Sigmoid colon (tissue), 6 donors: ENCODE measurements at regions not wholly inside any gene's neighbourhood (a gene's known extent, or its start where the extent isn't known, plus 50 kb on each side); places are given as distances from the start of the nearest gene placed in this dataset.

Source experiments
- DNase-seq: peaks from one replicate; pipeline ENCODE4 v3.0.0-alpha.2; 2019
- H3K27ac ChIP-seq, 4 donors: fragments of 200-600 bp; sonication (generic); one replicate each; pipeline ENCODE4 v1.5.1; 2016 to 2019; ENCODE audit warnings: mild to moderate bottlenecking in 1 of 4
- H3K27me3 ChIP-seq, 3 donors: fragments of 200-600 bp; sonication (generic); one replicate each; pipeline ENCODE4 v1.5.1; 2019; ENCODE audit warnings: mild to moderate bottlenecking in 1 of 3
- H3K36me3 ChIP-seq, 4 donors: fragments of 200-600 bp; sonication (generic); one replicate each; pipeline ENCODE4 v1.5.1; 2016 to 2019
- H3K4me1 ChIP-seq, 4 donors: fragments of 200-600 bp; sonication (generic); one replicate each; pipeline ENCODE4 v1.5.1; 2017 to 2019
- H3K4me3 ChIP-seq, 4 donors: fragments of 200-600 bp; sonication (generic); one replicate each; pipeline ENCODE4 v1.5.1; 2017 to 2019; ENCODE audit warnings: mild to moderate bottlenecking in 2 of 4, moderate library complexity in 1 of 4
- H3K9me3 ChIP-seq, 4 donors: fragments of 200-600 bp in 3 of 4; sonication (generic) in 3 of 4; one replicate each; pipeline versions ENCODE4 v1.5.1 to v1.6.1; 2013 to 2019
- CTCF ChIP-seq, 4 experiments: fragments of 450-650 bp in 3 of 4; fragments of 200-600 bp in 1 of 4; IDR thresholded peaks; one replicate each; pipeline ENCODE4 v1.5.1; 2016 to 2019; ENCODE audit warnings: antibody characterized with exemption in 4 of 4, mild to moderate bottlenecking in 3 of 4, moderate library complexity in 2 of 4
- EP300 ChIP-seq, 4 donors: sonication (generic); formaldehyde crosslinking; IDR thresholded peaks; one replicate each; pipeline ENCODE4 v1.6.1; 2017; ENCODE audit warnings: antibody characterized with exemption in 4 of 4
- POLR2A ChIP-seq, 2 donors: fragments of 450-650 bp; IDR thresholded peaks; one replicate each; pipeline ENCODE4 v1.6.1; 2016; ENCODE audit warnings: antibody characterized with exemption in 2 of 2, mild to moderate bottlenecking in 2 of 2, moderate library complexity in 2 of 2
- POLR2AphosphoS5 ChIP-seq, 4 donors: sonication (generic); formaldehyde crosslinking; IDR thresholded peaks; one replicate each; pipeline ENCODE4 v1.6.1; 2017; ENCODE audit warnings: antibody characterized with exemption in 4 of 4
- WGBS, 2 donors: extraction: QIAGEN DNeasy Blood & Tissue Kit; methylation state at CpG; one replicate each; pipeline ENCODE4 v1.1.7; 2013; 5-methylcytosine and 5-hydroxymethylcytosine counted together
- intact Hi-C: fragments of 100-400 bp; cut with DNase I; formaldehyde crosslinking; loops from one replicate; pipeline ENCODE4 v1.15.1; 2023
- donor health status: healthy with polysubstance abuse.
- donor health status: healthy.

GRCh38 chr1:14323568-14324247, 274.8 kb upstream of the KAZN start:
- no peaks in the 10 kb centered on the region for H3K27me3 ChIP-seq
- peaks cover 0 to 3% (median 0%) of the 10 kb centered on the region in 4 donors for H3K9me3 ChIP-seq
- H3K36me3 ChIP-seq, result no peaks in the 10 kb centered on the region
- no peaks in the 10 kb centered on the region for H3K4me1 ChIP-seq
- TF ChIP-seq EP300 (IDR thresholded peaks at IDR 0.05), result no peak
- no peak for TF ChIP-seq POLR2A (IDR thresholded peaks at IDR 0.05)
- no peak for TF ChIP-seq POLR2AphosphoS5 (IDR thresholded peaks at IDR 0.05)
- no peak for TF ChIP-seq CTCF (IDR thresholded peaks at IDR 0.05)
- no peak overlapping the region for H3K27ac ChIP-seq
- WGBS, 2 donors, result 15 to 56% methylated on average over 2 of the region's 2 CpGs
- no peak overlapping the region for H3K4me3 ChIP-seq
- DNase-seq, result no peak
- intact Hi-C loops, result no loop called here

- peaks cover 0 to 3% (median 0%) of the 10 kb centered on the region in 4 donors for H3K9me3 ChIP-seq
- H3K36me3 ChIP-seq, result no peaks in the 10 kb centered on the region
- H3K4me3 ChIP-seq, result no peak overlapping the region
- no peaks in the 10 kb centered on the region for H3K27me3 ChIP-seq
- intact Hi-C loops, result no loop called here
- 41 to 71% methylated on average over 2 of the region's 2 CpGs for WGBS, 2 donors
- H3K4me1 ChIP-seq, result no peaks in the 10 kb centered on the region
- no peak for TF ChIP-seq CTCF (IDR thresholded peaks at IDR 0.05)
- TF ChIP-seq POLR2AphosphoS5 (IDR thresholded peaks at IDR 0.05), result no peak
- TF ChIP-seq EP300 (IDR thresholded peaks at IDR 0.05), result no peak
- H3K27ac ChIP-seq, result no peak overlapping the region
- no peak for DNase-seq
Measured at GRCh38 chr1:14324248-14324630, 274.2 kb upstream of the KAZN start.

GRCh38 chr1:14326857-14327256, 271.6 kb upstream of the KAZN start:
- H3K36me3 ChIP-seq, result no peaks in the 10 kb centered on the region

GRCh38 chr1:14328685-14329084, 269.8 kb upstream of the KAZN start:
- Histone ChIP-seq H3K27me3 (no peaks in the 10 kb centered on the region), H3K4me3 (no peak overlapping the region), H3K4me1 (peaks cover 0 to 6% (median 0%) of the 10 kb centered on the region in 4 donors), H3K36me3 (no peaks in the 10 kb centered on the region), H3K9me3 (peaks cover 0 to 2% (median 0%) of the 10 kb centered on the region in 4 donors), H3K27ac (no peak overlapping the region)
- DNase-seq, result no peak
- TF ChIP-seq CTCF (IDR thresholded peaks at IDR 0.05) (no peak), POLR2AphosphoS5 (IDR thresholded peaks at IDR 0.05) (no peak), EP300 (IDR thresholded peaks at IDR 0.05) (no peak), POLR2A (IDR thresholded peaks at IDR 0.05) (no peak)
- intact Hi-C loops, result no loop called here

More at GRCh38 chr1:14326857-14327256, 271.6 kb upstream of the KAZN start:
- H3K27ac ChIP-seq, result no peak overlapping the region
- H3K4me1 ChIP-seq, result no peaks in the 10 kb centered on the region
- intact Hi-C loops, result no loop called here
- WGBS, 2 donors, result 90 to 91% methylated on average over 3 of the region's 3 CpGs
- H3K4me3 ChIP-seq, result no peak overlapping the region
- TF ChIP-seq POLR2AphosphoS5 (IDR thresholded peaks at IDR 0.05) (no peak), POLR2A (IDR thresholded peaks at IDR 0.05) (no peak), EP300 (IDR thresholded peaks at IDR 0.05) (no peak), CTCF (IDR thresholded peaks at IDR 0.05) (no peak)
- no peak for DNase-seq
- no peaks in the 10 kb centered on the region for H3K27me3 ChIP-seq
- peaks cover 0 to 3% (median 1%) of the 10 kb centered on the region in 4 donors for H3K9me3 ChIP-seq

GRCh38 chr1:14332158-14332557, 266.3 kb upstream of the KAZN start:
- TF ChIP-seq EP300 (IDR thresholded peaks at IDR 0.05), result no peak
- TF ChIP-seq POLR2A (IDR thresholded peaks at IDR 0.05), result no peak
- no peak for TF ChIP-seq CTCF (IDR thresholded peaks at IDR 0.05)
- no peak for TF ChIP-seq POLR2AphosphoS5 (IDR thresholded peaks at IDR 0.05)
- DNase-seq, result no peak
- H3K4me1 ChIP-seq, result peaks cover 0 to 6% (median 0%) of the 10 kb centered on the region in 4 donors
- 89 to 93% methylated on average over 4 of the region's 4 CpGs for WGBS, 2 donors
- intact Hi-C loops, result no loop called here
- H3K27ac ChIP-seq, result no peak overlapping the region
- H3K9me3 ChIP-seq, result peaks cover 0 to 2% (median 0%) of the 10 kb centered on the region in 4 donors
- no peak overlapping the region for H3K4me3 ChIP-seq
- H3K36me3 ChIP-seq, result no peaks in the 10 kb centered on the region
- H3K27me3 ChIP-seq, result no peaks in the 10 kb centered on the region
